Tibial artery (tissue), 4 donors: ENCODE measurements at regions not wholly inside any gene's neighbourhood (a gene's known extent, or its start where the extent isn't known, plus 50 kb on each side); places are given as distances from the start of the nearest gene placed in this dataset.

Experiments used
- DNase-seq, 2 donors: peaks; one replicate each; pipeline ENCODE4 v3.0.0-alpha.2; 2019
- H3K27ac ChIP-seq, 2 donors: fragments of 200-600 bp; sonication (generic) in 1 of 2; 1 replicate in 1 of 2; 2 replicates in 1 of 2; pipeline ENCODE4 v1.5.1; 2018 to 2019; ENCODE audit warnings: mild to moderate bottlenecking in 1 of 2
- H3K27me3 ChIP-seq, 2 donors: fragments of 200-600 bp; sonication (generic) in 1 of 2; one replicate each; pipeline versions ENCODE4 v1.5.1 to v1.6.0; 2016 to 2019
- H3K36me3 ChIP-seq, 3 donors: fragments of 200-600 bp; sonication (generic) in 2 of 3; one replicate each; pipeline ENCODE4 v1.5.1; 2016 to 2019; ENCODE audit warnings: mild to moderate bottlenecking in 2 of 3
- H3K4me1 ChIP-seq, 4 donors: fragments of 200-600 bp; sonication (generic) in 2 of 4; 1 replicate in 3 of 4; 2 replicates in 1 of 4; pipeline ENCODE4 v1.5.1; 2016 to 2019
- H3K4me3 ChIP-seq, 2 donors: fragments of 200-600 bp; sonication (generic) in 1 of 2; 1 replicate in 1 of 2; 2 replicates in 1 of 2; pipeline ENCODE4 v1.5.1; 2018 to 2019; ENCODE audit warnings: mild to moderate bottlenecking in 2 of 2
- H3K9me3 ChIP-seq, 3 donors: fragments of 200-600 bp; sonication (generic) in 1 of 3; one replicate each; pipeline ENCODE4 v1.5.1; 2016 to 2019
- CTCF ChIP-seq, 2 experiments: fragments of 200-600 bp in 1 of 2; fragments of 450-650 bp in 1 of 2; IDR thresholded peaks; one replicate each; pipeline ENCODE4 v1.5.1; 2017 to 2019; ENCODE audit warnings: antibody characterized with exemption in 2 of 2, mild to moderate bottlenecking in 1 of 2, moderate library complexity in 1 of 2
- intact Hi-C: fragments of 100-400 bp; cut with DNase I; formaldehyde crosslinking; loops from one replicate; pipeline ENCODE4 v1.15.0; 2023; ENCODE audit warnings: low total_unique reads

DNA sequence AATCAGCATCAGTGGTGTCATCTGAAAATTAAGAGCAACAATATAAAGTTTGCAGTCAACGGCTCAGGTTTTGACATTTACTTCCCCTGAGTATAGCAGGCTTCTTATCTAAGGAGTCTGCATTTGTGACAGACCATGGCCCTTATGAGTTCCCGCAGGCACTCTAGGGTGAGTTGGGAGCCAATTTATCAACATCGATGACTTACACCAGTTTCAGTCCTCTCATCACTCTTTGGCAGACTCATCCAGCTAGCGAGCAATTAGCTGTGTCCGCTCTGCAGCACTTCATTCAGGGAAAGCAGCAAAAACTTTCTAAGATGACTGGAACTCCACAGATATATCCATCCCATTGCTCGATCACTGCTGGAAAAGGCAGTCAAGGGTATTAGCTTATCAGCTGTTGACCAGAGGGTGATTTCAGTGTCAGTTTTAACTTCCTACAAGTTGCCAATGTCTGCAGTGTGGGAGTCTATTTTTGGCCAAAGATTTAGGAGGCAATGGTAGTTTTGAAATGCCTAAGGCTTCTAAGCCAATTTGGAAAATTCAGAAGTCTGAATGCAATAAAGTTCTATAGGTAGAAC, 625.1 kb upstream of the TENM3 start:
- intact Hi-C loops, result no loop called here
- Histone ChIP-seq H3K9me3 (no peaks in the 10 kb centered on the region), H3K27ac (no peak overlapping the region), H3K36me3 (no peaks in the 10 kb centered on the region), H3K4me3 (no peak overlapping the region), H3K27me3 (no peaks in the 10 kb centered on the region), H3K4me1 (no peaks in the 10 kb centered on the region)
- no peak for DNase-seq
- no peak for TF ChIP-seq CTCF (IDR thresholded peaks at IDR 0.05)

DNA sequence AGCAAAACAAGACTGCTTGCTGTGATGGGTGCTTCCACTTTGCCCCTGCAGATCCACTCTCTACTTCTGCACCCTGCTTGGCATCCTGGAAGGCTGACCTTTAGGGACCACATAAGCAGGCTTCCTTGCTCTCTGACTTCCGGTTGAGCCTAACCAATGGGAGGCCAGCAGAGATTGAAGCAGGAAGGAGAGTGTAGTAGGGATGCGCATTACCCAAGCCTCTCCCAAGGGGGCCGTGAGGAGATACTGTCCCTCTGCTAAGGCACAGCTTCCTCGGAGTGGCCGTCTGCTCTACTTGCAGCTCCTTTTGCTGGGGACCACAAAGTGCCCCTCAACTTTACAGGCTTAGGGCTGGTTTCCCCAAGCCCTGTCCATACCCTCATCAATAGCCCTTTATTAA, 624.3 kb upstream of the TENM3 start:
- Histone ChIP-seq H3K9me3 (no peaks in the 10 kb centered on the region), H3K36me3 (no peaks in the 10 kb centered on the region), H3K4me1 (no peaks in the 10 kb centered on the region), H3K4me3 (no peak overlapping the region), H3K27ac (no peak overlapping the region), H3K27me3 (no peaks in the 10 kb centered on the region)
- DNase-seq, result no peak
- TF ChIP-seq CTCF (IDR thresholded peaks at IDR 0.05), result no peak
- intact Hi-C loops, result no loop called here

GRCh38 chr4:181619651-181620050, 623.6 kb upstream of the TENM3 start:
- no peaks in the 10 kb centered on the region for H3K27me3 ChIP-seq
- DNase-seq, result no peak
- H3K36me3 ChIP-seq, result no peaks in the 10 kb centered on the region
- H3K4me3 ChIP-seq, result no peak overlapping the region
- no peaks in the 10 kb centered on the region for H3K4me1 ChIP-seq
- no peak for TF ChIP-seq CTCF (IDR thresholded peaks at IDR 0.05)
- no peaks in the 10 kb centered on the region for H3K9me3 ChIP-seq
- no peak overlapping the region for H3K27ac ChIP-seq
- intact Hi-C loops, result no loop called here

DNA sequence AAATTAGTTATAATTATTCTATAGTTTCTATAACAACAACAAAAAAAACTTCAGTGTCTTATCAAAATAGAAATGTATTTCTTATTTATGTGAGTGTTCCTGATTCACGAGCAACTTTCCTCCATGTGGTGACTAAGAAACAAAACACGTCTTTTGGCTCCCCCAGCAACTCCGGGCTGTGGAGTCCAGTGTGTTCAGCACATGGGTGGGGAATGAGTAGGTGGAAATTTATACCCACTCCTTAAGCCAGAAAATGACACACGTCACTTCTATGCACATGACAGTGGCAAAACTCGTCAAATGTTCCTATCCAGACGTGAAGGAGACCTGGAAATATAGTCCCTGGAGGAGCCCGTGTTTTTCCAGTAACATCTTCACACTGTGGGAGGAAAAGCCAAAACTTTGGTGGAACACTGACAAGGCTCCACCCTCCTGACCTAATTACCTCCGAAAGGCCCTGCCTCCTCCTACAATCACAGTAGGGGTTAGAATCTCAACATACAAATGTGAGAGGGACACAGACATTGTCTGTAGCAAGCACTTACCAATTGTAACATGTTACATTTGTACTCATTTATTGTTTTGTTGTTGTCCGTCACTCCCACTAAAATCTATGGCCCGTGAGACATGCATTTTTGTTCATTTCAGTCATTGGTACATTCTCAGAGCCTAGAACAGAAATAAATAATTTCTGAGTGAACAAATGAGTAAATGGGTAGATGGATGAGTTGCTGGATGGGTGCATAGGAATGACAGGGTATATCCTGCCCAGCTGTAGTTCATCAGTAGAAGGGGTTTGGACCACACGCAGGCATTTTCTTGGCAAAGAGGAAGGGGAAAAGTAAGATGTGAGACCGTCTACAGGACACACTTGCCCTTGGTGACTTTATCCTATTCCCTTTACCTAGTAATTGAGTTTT, 605.8 kb upstream of the TENM3 start:
- H3K4me3 ChIP-seq, result no peak overlapping the region
- H3K36me3 ChIP-seq, result no peaks in the 10 kb centered on the region
- peaks cover 0 to 6% (median 0%) of the 10 kb centered on the region in 3 donors for H3K9me3 ChIP-seq
- TF ChIP-seq CTCF (IDR thresholded peaks at IDR 0.05), result no peak
- H3K27me3 ChIP-seq, result no peaks in the 10 kb centered on the region
- DNase-seq, result no peak
- no peaks in the 10 kb centered on the region for H3K4me1 ChIP-seq
- H3K27ac ChIP-seq, result no peak overlapping the region
- intact Hi-C loops, result no loop called here

DNA sequence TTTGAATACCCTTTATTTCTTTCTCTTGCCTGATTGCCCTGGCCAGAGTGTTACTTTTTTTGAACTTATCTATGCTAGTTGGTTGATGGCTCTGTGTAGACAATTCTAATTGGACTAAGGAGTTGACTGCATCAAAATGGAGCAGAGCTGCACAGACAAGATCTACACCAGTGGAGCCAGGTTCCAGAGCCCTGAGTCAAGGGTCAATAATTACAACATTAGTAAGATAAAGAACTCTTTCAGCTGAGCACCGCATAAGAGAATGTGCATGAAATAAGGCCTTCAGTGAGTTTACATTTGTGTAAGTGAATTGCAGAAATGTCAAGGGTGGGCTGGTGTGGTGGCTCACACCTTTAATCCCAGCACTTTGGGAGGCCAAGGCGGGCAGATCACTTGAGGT, 599.7 kb upstream of the TENM3 start:
- H3K9me3 ChIP-seq, result peaks cover 0 to 13% (median 0%) of the 10 kb centered on the region in 3 donors
- H3K4me3 ChIP-seq, result no peak overlapping the region
- TF ChIP-seq CTCF (IDR thresholded peaks at IDR 0.05), result no peak
- peaks cover 0 to 11% of the 10 kb centered on the region in 2 donors for H3K27me3 ChIP-seq
- no peak overlapping the region for H3K27ac ChIP-seq
- H3K4me1 ChIP-seq, result no peaks in the 10 kb centered on the region
- H3K36me3 ChIP-seq, result no peaks in the 10 kb centered on the region
- no peak for DNase-seq
- intact Hi-C loops, result no loop called here
